ENCODE measurements at regions not wholly inside any gene's neighbourhood (a gene's known extent, or its start where the extent isn't known, plus 50 kb on each side); places are given as distances from the start of the nearest gene placed in this dataset.

DNA sequence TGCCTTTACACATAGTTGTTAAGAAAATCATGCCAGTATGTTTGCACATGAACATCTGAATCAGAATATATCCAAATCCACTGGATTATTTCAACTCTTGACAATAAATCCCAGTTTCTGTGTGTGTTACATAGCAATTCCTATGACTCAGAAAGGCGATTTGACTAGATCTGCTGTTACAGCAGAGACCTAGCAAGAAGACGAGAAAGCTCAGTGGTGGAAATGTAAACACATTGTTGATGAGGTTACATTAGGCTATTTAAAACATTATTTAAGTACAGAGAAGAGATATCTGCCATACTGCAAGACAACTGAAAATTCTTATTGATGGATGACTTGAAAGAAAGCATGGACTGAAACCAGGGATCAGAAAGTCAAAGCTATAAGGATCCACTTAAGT lies 73.0 kb upstream of the SMIM21 start:
- TF ChIP-seq POLR2AphosphoS5 (IDR thresholded peaks at IDR 0.05) = no peak
- TF ChIP-seq, protein P1, sequence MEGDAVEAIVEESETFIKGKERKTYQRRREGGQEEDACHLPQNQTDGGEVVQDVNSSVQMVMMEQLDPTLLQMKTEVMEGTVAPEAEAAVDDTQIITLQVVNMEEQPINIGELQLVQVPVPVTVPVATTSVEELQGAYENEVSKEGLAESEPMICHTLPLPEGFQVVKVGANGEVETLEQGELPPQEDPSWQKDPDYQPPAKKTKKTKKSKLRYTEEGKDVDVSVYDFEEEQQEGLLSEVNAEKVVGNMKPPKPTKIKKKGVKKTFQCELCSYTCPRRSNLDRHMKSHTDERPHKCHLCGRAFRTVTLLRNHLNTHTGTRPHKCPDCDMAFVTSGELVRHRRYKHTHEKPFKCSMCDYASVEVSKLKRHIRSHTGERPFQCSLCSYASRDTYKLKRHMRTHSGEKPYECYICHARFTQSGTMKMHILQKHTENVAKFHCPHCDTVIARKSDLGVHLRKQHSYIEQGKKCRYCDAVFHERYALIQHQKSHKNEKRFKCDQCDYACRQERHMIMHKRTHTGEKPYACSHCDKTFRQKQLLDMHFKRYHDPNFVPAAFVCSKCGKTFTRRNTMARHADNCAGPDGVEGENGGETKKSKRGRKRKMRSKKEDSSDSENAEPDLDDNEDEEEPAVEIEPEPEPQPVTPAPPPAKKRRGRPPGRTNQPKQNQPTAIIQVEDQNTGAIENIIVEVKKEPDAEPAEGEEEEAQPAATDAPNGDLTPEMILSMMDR (IDR thresholded peaks at IDR 0.05) = no peak
- no peak for TF ChIP-seq POLR2A (IDR thresholded peaks at IDR 0.05; ENCODE audit: low read depth)
- TF ChIP-seq EP300 (IDR thresholded peaks at IDR 0.05) = no peak
